Smooth muscle cell (in vitro differentiated cells): ENCODE measurements at regions not wholly inside any gene's neighbourhood (a gene's known extent, or its start where the extent isn't known, plus 50 kb on each side); places are given as distances from the start of the nearest gene placed in this dataset.

Experiments used
- DNase-seq: peaks from one replicate; lab custom pipeline; 2025; ENCODE audit not compliant: unreplicated experiment; lab: John Stamatoyannopoulos, UW
- H2AFZ ChIP-seq: fragments of 200-600 bp; sonication (generic); 2 replicates; pipeline ENCODE4 v1.6.0; 2016; ENCODE audit warnings: antibody characterized with exemption, low read depth, mild to moderate bottlenecking
- H3F3A ChIP-seq: fragments of 200-600 bp; sonication (generic); 2 replicates; pipeline ENCODE4 v1.6.0; 2017; ENCODE audit warnings: antibody characterized with exemption, low read depth
- H3K27ac ChIP-seq: fragments of 200-600 bp; sonication (generic); 2 replicates; pipeline ENCODE4 v1.5.1; 2016; ENCODE audit warnings: low read depth, mild to moderate bottlenecking
- H3K27me3 ChIP-seq: fragments of 200-600 bp; sonication (generic); 2 replicates; pipeline ENCODE4 v1.6.1; 2016; ENCODE audit warnings: low read depth, mild to moderate bottlenecking
- H3K36me3 ChIP-seq: fragments of 200-600 bp; sonication (generic); 2 replicates; pipeline ENCODE4 v1.5.1; 2016; ENCODE audit warnings: low read depth
- H3K4me1 ChIP-seq: fragments of 200-600 bp; sonication (generic); 2 replicates; pipeline ENCODE4 v1.5.1; 2016; ENCODE audit warnings: low read depth
- H3K4me2 ChIP-seq: fragments of 200-600 bp; sonication (generic); 2 replicates; pipeline ENCODE4 v1.6.0; 2016; ENCODE audit warnings: mild to moderate bottlenecking
- H3K4me3 ChIP-seq: fragments of 200-600 bp; sonication (generic); 2 replicates; pipeline ENCODE4 v1.5.1; 2016; ENCODE audit warnings: mild to moderate bottlenecking
- H3K79me2 ChIP-seq: fragments of 200-600 bp; sonication (generic); 2 replicates; pipeline ENCODE4 v1.6.0; 2016; ENCODE audit warnings: low read depth, mild to moderate bottlenecking
- H3K9ac ChIP-seq: fragments of 200-600 bp; sonication (generic); 2 replicates; pipeline ENCODE4 v1.6.0; 2016; ENCODE audit warnings: low read depth
- H3K9me3 ChIP-seq: fragments of 200-600 bp; sonication (generic); replicated peaks from 2 replicates; pipeline ENCODE4 v1.5.1; 2016; ENCODE audit warnings: low read depth
- H4K20me1 ChIP-seq: fragments of 200-600 bp; sonication (generic); 2 replicates; pipeline ENCODE4 v1.6.0; 2016; ENCODE audit warnings: low read depth
- CTCF ChIP-seq: fragments of 200-600 bp; sonication (generic); IDR thresholded peaks from 2 replicates; pipeline ENCODE4 v1.5.1; 2017; ENCODE audit warnings: borderline replicate concordance, mild to moderate bottlenecking, antibody characterized with exemption; ENCODE audit not compliant: insufficient read depth, poor library complexity, severe bottlenecking
- WGBS: methylation state at CpG from one replicate; pipeline ENCODE4 v1.1.7; 2016; ENCODE audit warnings: low lambda C conversion rate; 5-methylcytosine and 5-hydroxymethylcytosine counted together

GRCh38 chr22:23397008-23397612 is 183.0 kb downstream of the IGLL1 start:
- Histone ChIP-seq H3K27me3 (no peaks in the 10 kb centered on the region), H4K20me1 (no peaks in the 10 kb centered on the region), H3K27ac (no peak overlapping the region), H3K9ac (no peak overlapping the region), H3K4me2 (no peak overlapping the region), H3F3A (no peaks in the 10 kb centered on the region), H3K9me3 (no peaks in the 10 kb centered on the region), H3K79me2 (no peaks in the 10 kb centered on the region), H3K4me3 (no peak overlapping the region), H3K4me1 (no peaks in the 10 kb centered on the region), H2AFZ (no peak overlapping the region), H3K36me3 (no peaks in the 10 kb centered on the region)
- no peak for DNase-seq
- WGBS: 94% methylated on average over 26 of the region's 26 CpGs
- TF ChIP-seq CTCF: no peak

GRCh38 chr22:23396362-23397007 is 183.6 kb downstream of the IGLL1 start:
- H4K20me1 ChIP-seq: no peaks in the 10 kb centered on the region
- no peaks in the 10 kb centered on the region for H3K4me1 ChIP-seq
- no peak overlapping the region for H3K9ac ChIP-seq
- no peaks in the 10 kb centered on the region for H3K36me3 ChIP-seq
- H3K4me3 ChIP-seq: no peak overlapping the region
- no peak overlapping the region for H3K4me2 ChIP-seq
- DNase-seq: no peak
- no peaks in the 10 kb centered on the region for H3K79me2 ChIP-seq
- no peaks in the 10 kb centered on the region for H3K9me3 ChIP-seq
- H2AFZ ChIP-seq: no peak overlapping the region
- 88% methylated on average over 8 of the region's 8 CpGs for WGBS
- no peaks in the 10 kb centered on the region for H3F3A ChIP-seq
- H3K27ac ChIP-seq: no peak overlapping the region
- TF ChIP-seq CTCF: no peak
- H3K27me3 ChIP-seq: no peaks in the 10 kb centered on the region

GRCh38 chr22:23395530-23396361 is 184.3 kb downstream of the IGLL1 start:
- Histone ChIP-seq H3K4me3 (no peak overlapping the region), H3F3A (no peaks in the 10 kb centered on the region), H3K4me1 (no peaks in the 10 kb centered on the region), H3K79me2 (no peaks in the 10 kb centered on the region), H4K20me1 (no peaks in the 10 kb centered on the region), H3K9ac (no peak overlapping the region), H3K9me3 (no peaks in the 10 kb centered on the region), H2AFZ (no peak overlapping the region), H3K27ac (no peak overlapping the region), H3K4me2 (no peak overlapping the region), H3K27me3 (no peaks in the 10 kb centered on the region), H3K36me3 (no peaks in the 10 kb centered on the region)
- no peak for DNase-seq
- WGBS: 94% methylated on average over 14 of the region's 14 CpGs
- TF ChIP-seq CTCF: no peak
